WTC11 (cell line): ENCODE measurements at regions not wholly inside any gene's neighbourhood (a gene's known extent, or its start where the extent isn't known, plus 50 kb on each side); places are given as distances from the start of the nearest gene placed in this dataset.

Experiments
- ATAC-seq: fragments of 200-7000 bp; cut with Tn5 transposase; 2 replicates; pipeline ENCODE4 v1.10.0; 2021; ENCODE audit warnings: mild to moderate bottlenecking, moderate library complexity
- CTCF ChIA-PET: fragments of 300-600 bp; sonication (Branson Sonifier 250); formaldehyde crosslinking; loops from one replicate; lab custom pipeline; 2021; ENCODE audit warnings: antibody characterized with exemption; lab: Charles Lee
- POLR2A ChIA-PET: fragments of 350-600 bp; sonication (Branson Sonifier 250); formaldehyde crosslinking; loops from one replicate; lab custom pipeline; 2021; ENCODE audit warnings: antibody characterized with exemption; lab: Charles Lee
- DNase-seq: peaks from one replicate; pipeline ENCODE4 v3.0.0; 2021; ENCODE audit warnings: low spot score
- H3K27ac Mint-ChIP-seq: 2 replicates; pipeline ENCODE4 v1.8.0; 2021; ENCODE audit warnings: mixed read lengths
- H3K27me3 Mint-ChIP-seq: 2 replicates; pipeline ENCODE4 v1.8.0; 2021; ENCODE audit warnings: low read depth, mild to moderate bottlenecking, moderate library complexity, mixed read lengths
- H3K36me3 Mint-ChIP-seq: 2 replicates; pipeline ENCODE4 v1.8.0; 2021; ENCODE audit warnings: mixed read lengths
- H3K4me1 Mint-ChIP-seq: 2 replicates; pipeline ENCODE4 v1.8.0; 2022; ENCODE audit warnings: mixed read lengths
- H3K4me3 Mint-ChIP-seq: 2 replicates; pipeline ENCODE4 v1.8.0; 2021; ENCODE audit warnings: mild to moderate bottlenecking, moderate library complexity, mixed read lengths
- H3K9me3 Mint-ChIP-seq: 2 replicates; pipeline ENCODE4 v1.8.0; 2021; ENCODE audit warnings: mixed read lengths
- EMX1 ChIP-seq: fragments of 250-450 bp; sonication (Bioruptor Pico); IDR thresholded peaks from 2 replicates; pipeline ENCODE4 v1.8.0; 2021; ENCODE audit warnings: mild to moderate bottlenecking
- FOXK1 ChIP-seq: sonication (generic); formaldehyde crosslinking; IDR thresholded peaks from 2 replicates; pipeline ENCODE4 v1.8.0; 2022; ENCODE audit warnings: mild to moderate bottlenecking, moderate library complexity, missing genetic modification reagents
- IRF1 ChIP-seq: sonication (generic); formaldehyde crosslinking; IDR thresholded peaks from 2 replicates; pipeline ENCODE4 v1.8.0; 2023; ENCODE audit warnings: missing genetic modification reagents
- KAT7 ChIP-seq: sonication (generic); formaldehyde crosslinking; IDR thresholded peaks from 2 replicates; pipeline ENCODE4 v1.8.1; 2023; ENCODE audit warnings: missing genetic modification reagents, mild to moderate bottlenecking, borderline replicate concordance
- PRDM15 ChIP-seq: sonication (generic); formaldehyde crosslinking; IDR thresholded peaks from 2 replicates; pipeline ENCODE4 v1.8.0; 2022; ENCODE audit warnings: missing genetic modification reagents
- TCF7 ChIP-seq: sonication (generic); formaldehyde crosslinking; IDR thresholded peaks from 2 replicates; pipeline ENCODE4 v1.8.0; 2022; ENCODE audit warnings: mild to moderate bottlenecking, low read depth, missing genetic modification reagents, moderate library complexity
- TEAD1 ChIP-seq: sonication (generic); formaldehyde crosslinking; IDR thresholded peaks from 2 replicates; pipeline ENCODE4 v1.8.0; 2022; ENCODE audit warnings: mild to moderate bottlenecking, missing genetic modification reagents
- TEAD4 ChIP-seq: sonication (generic); formaldehyde crosslinking; IDR thresholded peaks from 2 replicates; pipeline ENCODE4 v1.8.0; 2022; ENCODE audit warnings: mild to moderate bottlenecking, missing genetic modification reagents
- ZBTB43 ChIP-seq: sonication (generic); formaldehyde crosslinking; IDR thresholded peaks from 2 replicates; pipeline ENCODE4 v1.8.1; 2023; ENCODE audit warnings: mild to moderate bottlenecking, missing genetic modification reagents
- ZNF532 ChIP-seq: fragments of 250-450 bp; sonication (Bioruptor Pico); IDR thresholded peaks from 2 replicates; pipeline ENCODE4 v1.9.0; 2021; ENCODE audit warnings: mild to moderate bottlenecking, borderline replicate concordance
- TF ChIP-seq, protein P1 (sequence below): fragments of 250-450 bp; sonication (Bioruptor Pico); IDR thresholded peaks from 2 replicates; pipeline ENCODE4 v1.8.0; 2021; ENCODE audit warnings: mild to moderate bottlenecking
- TF ChIP-seq, protein P2 (sequence below): sonication (generic); formaldehyde crosslinking; IDR thresholded peaks from 2 replicates; pipeline ENCODE4 v1.8.1; 2023; ENCODE audit warnings: mild to moderate bottlenecking, missing genetic modification reagents, moderate library complexity
- TF ChIP-seq, protein P3 (sequence below): sonication (generic); formaldehyde crosslinking; IDR thresholded peaks from 2 replicates; pipeline ENCODE4 v1.8.0; 2023; ENCODE audit warnings: missing genetic modification reagents, mild to moderate bottlenecking, borderline replicate concordance

GRCh38 chr6:109304284-109305015 is 77.8 kb downstream of the CD164 start:
- Mint-ChIP-seq H3K36me3 (no peaks in the 10 kb centered on the region), H3K4me3 (no peak overlapping the region), H3K9me3 (no peaks in the 10 kb centered on the region), H3K4me1 (peaks cover 15% of the 10 kb centered on the region), H3K27me3 (no peaks in the 10 kb centered on the region), H3K27ac (no peak overlapping the region; the same call in 1 of the 2 replicates)
- CTCF ChIA-PET: no interaction called here
- DNase-seq (no peak), ATAC-seq (peak; percentile 24; the same call in 1 of the 2 replicates)
- POLR2A ChIA-PET: no interaction called here
- TF ChIP-seq ZBTB43 (CRISPR knock-in tag): no peak
- TF ChIP-seq FOXK1 (CRISPR knock-in tag): no peak
- TF ChIP-seq, protein P1, sequence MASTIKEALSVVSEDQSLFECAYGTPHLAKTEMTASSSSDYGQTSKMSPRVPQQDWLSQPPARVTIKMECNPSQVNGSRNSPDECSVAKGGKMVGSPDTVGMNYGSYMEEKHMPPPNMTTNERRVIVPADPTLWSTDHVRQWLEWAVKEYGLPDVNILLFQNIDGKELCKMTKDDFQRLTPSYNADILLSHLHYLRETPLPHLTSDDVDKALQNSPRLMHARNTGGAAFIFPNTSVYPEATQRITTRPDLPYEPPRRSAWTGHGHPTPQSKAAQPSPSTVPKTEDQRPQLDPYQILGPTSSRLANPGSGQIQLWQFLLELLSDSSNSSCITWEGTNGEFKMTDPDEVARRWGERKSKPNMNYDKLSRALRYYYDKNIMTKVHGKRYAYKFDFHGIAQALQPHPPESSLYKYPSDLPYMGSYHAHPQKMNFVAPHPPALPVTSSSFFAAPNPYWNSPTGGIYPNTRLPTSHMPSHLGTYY (CRISPR knock-in tag): no peak
- TF ChIP-seq PRDM15 (CRISPR knock-in tag): peak; percentile 36; the same call in 1 of the 2 replicates
- TF ChIP-seq EMX1: no peak
- TF ChIP-seq IRF1: no peak
- no peak for TF ChIP-seq ZNF532 (CRISPR knock-in tag)
- no peak for TF ChIP-seq TCF7 (CRISPR knock-in tag)

DNA sequence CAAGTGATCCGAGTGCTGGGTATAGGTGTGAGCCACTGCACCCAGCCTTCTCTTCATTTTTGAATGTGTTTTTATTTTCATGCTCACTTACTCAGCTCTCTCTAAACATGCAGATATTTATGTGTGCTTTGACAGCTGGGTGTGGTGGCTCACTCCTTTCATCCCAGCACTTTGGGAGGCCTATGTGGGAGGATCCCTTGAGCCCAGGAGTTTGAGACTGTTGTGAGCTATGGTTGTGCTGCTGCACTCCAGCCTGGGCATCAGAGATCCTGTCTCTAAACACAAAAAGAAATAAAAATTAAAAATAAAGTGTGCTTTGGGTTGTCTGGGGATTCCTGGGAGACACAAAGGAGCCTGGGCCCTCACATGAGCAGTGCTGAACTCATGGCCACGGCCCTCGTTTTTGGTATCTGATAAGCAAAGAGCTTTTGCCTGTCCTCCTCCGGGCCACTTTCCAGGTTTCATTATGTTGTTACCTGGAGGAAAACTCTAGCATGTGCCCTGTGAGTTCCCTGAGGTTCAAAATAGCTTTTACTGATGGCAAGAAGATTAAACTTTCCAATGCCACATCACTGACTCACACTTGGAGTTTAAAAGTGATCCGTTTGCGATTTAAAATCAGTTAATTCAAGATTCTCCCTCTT is 78.5 kb downstream of the CD164 start:
- ATAC-seq: no peak
- CTCF ChIA-PET: no interaction called here
- Mint-ChIP-seq H3K36me3 (no peaks in the 10 kb centered on the region), H3K27ac (no peak overlapping the region; the same call in 1 of the 2 replicates), H3K4me1 (peaks cover 16% of the 10 kb centered on the region), H3K9me3 (no peaks in the 10 kb centered on the region), H3K4me3 (no peak overlapping the region), H3K27me3 (no peaks in the 10 kb centered on the region)
- POLR2A ChIA-PET: no interaction called here
- DNase-seq: no peak
- TF ChIP-seq KAT7 (CRISPR knock-in tag) (no peak), TEAD4 (CRISPR knock-in tag) (no peak), TEAD1 (CRISPR knock-in tag) (no peak)
- TF ChIP-seq, protein P1 (CRISPR knock-in tag): no peak
- TF ChIP-seq, protein P2, sequence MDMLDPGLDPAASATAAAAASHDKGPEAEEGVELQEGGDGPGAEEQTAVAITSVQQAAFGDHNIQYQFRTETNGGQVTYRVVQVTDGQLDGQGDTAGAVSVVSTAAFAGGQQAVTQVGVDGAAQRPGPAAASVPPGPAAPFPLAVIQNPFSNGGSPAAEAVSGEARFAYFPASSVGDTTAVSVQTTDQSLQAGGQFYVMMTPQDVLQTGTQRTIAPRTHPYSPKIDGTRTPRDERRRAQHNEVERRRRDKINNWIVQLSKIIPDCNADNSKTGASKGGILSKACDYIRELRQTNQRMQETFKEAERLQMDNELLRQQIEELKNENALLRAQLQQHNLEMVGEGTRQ (CRISPR knock-in tag): no peak
- TF ChIP-seq, protein P3, sequence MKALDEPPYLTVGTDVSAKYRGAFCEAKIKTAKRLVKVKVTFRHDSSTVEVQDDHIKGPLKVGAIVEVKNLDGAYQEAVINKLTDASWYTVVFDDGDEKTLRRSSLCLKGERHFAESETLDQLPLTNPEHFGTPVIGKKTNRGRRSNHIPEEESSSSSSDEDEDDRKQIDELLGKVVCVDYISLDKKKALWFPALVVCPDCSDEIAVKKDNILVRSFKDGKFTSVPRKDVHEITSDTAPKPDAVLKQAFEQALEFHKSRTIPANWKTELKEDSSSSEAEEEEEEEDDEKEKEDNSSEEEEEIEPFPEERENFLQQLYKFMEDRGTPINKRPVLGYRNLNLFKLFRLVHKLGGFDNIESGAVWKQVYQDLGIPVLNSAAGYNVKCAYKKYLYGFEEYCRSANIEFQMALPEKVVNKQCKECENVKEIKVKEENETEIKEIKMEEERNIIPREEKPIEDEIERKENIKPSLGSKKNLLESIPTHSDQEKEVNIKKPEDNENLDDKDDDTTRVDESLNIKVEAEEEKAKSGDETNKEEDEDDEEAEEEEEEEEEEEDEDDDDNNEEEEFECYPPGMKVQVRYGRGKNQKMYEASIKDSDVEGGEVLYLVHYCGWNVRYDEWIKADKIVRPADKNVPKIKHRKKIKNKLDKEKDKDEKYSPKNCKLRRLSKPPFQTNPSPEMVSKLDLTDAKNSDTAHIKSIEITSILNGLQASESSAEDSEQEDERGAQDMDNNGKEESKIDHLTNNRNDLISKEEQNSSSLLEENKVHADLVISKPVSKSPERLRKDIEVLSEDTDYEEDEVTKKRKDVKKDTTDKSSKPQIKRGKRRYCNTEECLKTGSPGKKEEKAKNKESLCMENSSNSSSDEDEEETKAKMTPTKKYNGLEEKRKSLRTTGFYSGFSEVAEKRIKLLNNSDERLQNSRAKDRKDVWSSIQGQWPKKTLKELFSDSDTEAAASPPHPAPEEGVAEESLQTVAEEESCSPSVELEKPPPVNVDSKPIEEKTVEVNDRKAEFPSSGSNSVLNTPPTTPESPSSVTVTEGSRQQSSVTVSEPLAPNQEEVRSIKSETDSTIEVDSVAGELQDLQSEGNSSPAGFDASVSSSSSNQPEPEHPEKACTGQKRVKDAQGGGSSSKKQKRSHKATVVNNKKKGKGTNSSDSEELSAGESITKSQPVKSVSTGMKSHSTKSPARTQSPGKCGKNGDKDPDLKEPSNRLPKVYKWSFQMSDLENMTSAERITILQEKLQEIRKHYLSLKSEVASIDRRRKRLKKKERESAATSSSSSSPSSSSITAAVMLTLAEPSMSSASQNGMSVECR (CRISPR knock-in tag): no peak
